ENCODE measurements at regions not wholly inside any gene's neighbourhood (a gene's known extent, or its start where the extent isn't known, plus 50 kb on each side); places are given as distances from the start of the nearest gene placed in this dataset.

DNA sequence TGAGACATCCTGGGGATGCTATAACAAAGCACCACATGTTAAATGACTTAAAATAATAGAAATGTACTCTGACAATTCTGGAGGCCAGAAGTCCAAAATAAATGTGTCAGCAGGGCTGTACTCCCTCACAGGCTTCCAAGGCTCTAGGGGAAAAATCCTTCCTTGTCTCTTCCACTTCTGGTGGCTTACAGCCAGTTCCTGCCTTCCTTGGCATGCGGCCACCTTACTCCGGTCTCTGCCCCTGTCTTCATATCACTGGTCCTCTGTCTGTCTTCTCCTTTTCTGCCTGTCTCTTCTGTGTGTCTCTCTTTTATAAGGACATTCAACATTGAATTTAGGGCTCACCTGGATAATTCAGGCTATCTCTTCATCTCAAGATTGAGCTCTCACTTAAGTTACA, 155.3 kb upstream of the SYNCRIP start:
- POLR2A ChIA-PET (ENCODE audit: unreplicated experiment) = no interaction called here
- H3K4me2 ChIP-seq (ENCODE audit: low read length) = 0 out of 2 replicates have a peak overlapping the region, but pooled peaks have one; percentile 4
- no peaks in the 10 kb centered on the region for H4K20me1 ChIP-seq (ENCODE audit: low read length)
- H3K4me1 ChIP-seq (ENCODE audit: insufficient read depth, low read length) = peaks cover 38% of the 10 kb centered on the region
- no peak overlapping the region for H3K9ac ChIP-seq (ENCODE audit: low read length)
- TF ChIP-seq, protein P1, sequence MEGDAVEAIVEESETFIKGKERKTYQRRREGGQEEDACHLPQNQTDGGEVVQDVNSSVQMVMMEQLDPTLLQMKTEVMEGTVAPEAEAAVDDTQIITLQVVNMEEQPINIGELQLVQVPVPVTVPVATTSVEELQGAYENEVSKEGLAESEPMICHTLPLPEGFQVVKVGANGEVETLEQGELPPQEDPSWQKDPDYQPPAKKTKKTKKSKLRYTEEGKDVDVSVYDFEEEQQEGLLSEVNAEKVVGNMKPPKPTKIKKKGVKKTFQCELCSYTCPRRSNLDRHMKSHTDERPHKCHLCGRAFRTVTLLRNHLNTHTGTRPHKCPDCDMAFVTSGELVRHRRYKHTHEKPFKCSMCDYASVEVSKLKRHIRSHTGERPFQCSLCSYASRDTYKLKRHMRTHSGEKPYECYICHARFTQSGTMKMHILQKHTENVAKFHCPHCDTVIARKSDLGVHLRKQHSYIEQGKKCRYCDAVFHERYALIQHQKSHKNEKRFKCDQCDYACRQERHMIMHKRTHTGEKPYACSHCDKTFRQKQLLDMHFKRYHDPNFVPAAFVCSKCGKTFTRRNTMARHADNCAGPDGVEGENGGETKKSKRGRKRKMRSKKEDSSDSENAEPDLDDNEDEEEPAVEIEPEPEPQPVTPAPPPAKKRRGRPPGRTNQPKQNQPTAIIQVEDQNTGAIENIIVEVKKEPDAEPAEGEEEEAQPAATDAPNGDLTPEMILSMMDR (conservative IDR thresholded peaks at IDR 0.05; ENCODE audit: low read depth, low read length) = no peak
- TF ChIP-seq EZH2phosphoT487 (IDR thresholded peaks at IDR 0.05; ENCODE audit: borderline replicate concordance, low read length) = no peak
- TF ChIP-seq EZH2 (IDR thresholded peaks at IDR 0.05; ENCODE audit: low read length, unreplicated experiment) = no peak
- H3K4me3 ChIP-seq (ENCODE audit: low read length) = no peak overlapping the region
- no peaks in the 10 kb centered on the region for H3F3A ChIP-seq (ENCODE audit: low read length, unreplicated experiment)
- H3K79me2 ChIP-seq (ENCODE audit: low read length) = no peaks in the 10 kb centered on the region
- CTCF ChIA-PET = no interaction called here
- H3K27me3 ChIP-seq (ENCODE audit: low read length) = no peaks in the 10 kb centered on the region
- no peaks in the 10 kb centered on the region for H3K36me3 ChIP-seq (ENCODE audit: low read depth, low read length)
- H3K27ac ChIP-seq (ENCODE audit: low read length) = no peak overlapping the region
- H3K9me2 ChIP-seq (replicated peaks; ENCODE audit: low read length) = no peaks in the 10 kb centered on the region
- intact Hi-C loops (cut with micrococcal nuclease) = no loop called here
- H2AFZ ChIP-seq (ENCODE audit: low read length) = no peak overlapping the region
- DNase-seq (peak; percentile 48), ATAC-seq (no peak)
- H3K9me3 ChIP-seq (ENCODE audit: low read length) = no peaks in the 10 kb centered on the region
- no TSS peak for BruUV-seq (replicated peaks)

DNA sequence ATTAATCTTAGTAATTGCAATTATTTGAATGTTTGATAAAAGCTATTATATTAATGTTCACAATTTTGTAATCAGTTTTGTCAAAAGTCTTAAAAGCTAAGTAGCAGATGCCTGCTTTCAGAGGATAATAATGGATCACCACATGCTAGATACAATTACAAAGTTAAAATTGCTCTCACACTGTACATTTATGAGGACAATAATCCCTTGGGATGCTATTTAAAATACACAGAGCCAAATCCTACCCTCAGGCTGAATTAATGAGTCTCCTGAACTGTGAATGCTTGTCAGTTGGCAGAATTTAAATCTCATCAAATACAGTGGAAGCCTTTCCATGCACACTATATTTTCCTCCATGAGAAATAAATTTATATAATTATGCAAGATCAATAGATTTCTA, 153.3 kb upstream of the SYNCRIP start:
- Histone ChIP-seq H2AFZ (ENCODE audit: low read length) (no peak overlapping the region), H3K27me3 (ENCODE audit: low read length) (no peaks in the 10 kb centered on the region), H3K4me1 (ENCODE audit: insufficient read depth, low read length) (peaks cover 29% of the 10 kb centered on the region), H3F3A (ENCODE audit: low read length, unreplicated experiment) (no peaks in the 10 kb centered on the region), H3K9me2 (replicated peaks; ENCODE audit: low read length) (no peaks in the 10 kb centered on the region), H3K27ac (ENCODE audit: low read length) (no peak overlapping the region), H3K4me3 (ENCODE audit: low read length) (no peak overlapping the region), H3K36me3 (ENCODE audit: low read depth, low read length) (no peaks in the 10 kb centered on the region), H3K4me2 (ENCODE audit: low read length) (no peak overlapping the region), H3K79me2 (ENCODE audit: low read length) (no peaks in the 10 kb centered on the region), H3K9ac (ENCODE audit: low read length) (no peak overlapping the region), H3K9me3 (ENCODE audit: low read length) (no peaks in the 10 kb centered on the region), H4K20me1 (ENCODE audit: low read length) (no peaks in the 10 kb centered on the region)
- BruUV-seq (replicated peaks) = no TSS peak
- TF ChIP-seq EZH2 (IDR thresholded peaks at IDR 0.05; ENCODE audit: low read length, unreplicated experiment) (no peak), EZH2phosphoT487 (IDR thresholded peaks at IDR 0.05; ENCODE audit: borderline replicate concordance, low read length) (no peak)
- TF ChIP-seq, protein P1 (conservative IDR thresholded peaks at IDR 0.05; ENCODE audit: low read depth, low read length) = no peak
- ATAC-seq = no peak
- ChIA-PET CTCF (no interaction called here), POLR2A (ENCODE audit: unreplicated experiment) (no interaction called here)
- no peak for DNase-seq
- intact Hi-C loops (cut with micrococcal nuclease) = no loop called here

DNA sequence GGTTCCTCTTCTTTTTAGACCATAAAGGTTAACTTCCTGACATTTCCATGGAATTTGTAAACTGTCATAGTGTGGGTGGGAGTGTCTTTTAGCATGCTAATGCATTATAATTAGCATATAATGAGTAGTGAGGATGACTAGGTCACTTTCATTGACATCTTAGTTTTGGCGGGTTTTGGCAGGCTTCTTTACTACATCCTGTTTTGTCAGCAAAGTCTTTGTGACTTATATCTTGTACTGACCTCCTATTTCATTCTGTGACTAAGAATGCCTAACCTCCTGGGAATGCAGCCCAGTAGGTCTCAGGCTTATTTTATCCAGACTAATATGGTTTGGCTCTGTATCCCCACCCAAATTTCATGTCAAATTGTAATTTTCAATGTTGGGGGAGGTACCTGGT, 149.6 kb upstream of the SYNCRIP start:
- Histone ChIP-seq H3K4me1 (ENCODE audit: insufficient read depth, low read length) (peaks cover 11% of the 10 kb centered on the region), H3K79me2 (ENCODE audit: low read length) (no peaks in the 10 kb centered on the region), H3K27ac (ENCODE audit: low read length) (peak overlapping the region; percentile 64), H3F3A (ENCODE audit: low read length, unreplicated experiment) (no peaks in the 10 kb centered on the region), H2AFZ (ENCODE audit: low read length) (no peak overlapping the region), H3K9me3 (ENCODE audit: low read length) (no peaks in the 10 kb centered on the region), H3K9me2 (replicated peaks; ENCODE audit: low read length) (no peaks in the 10 kb centered on the region), H3K36me3 (ENCODE audit: low read depth, low read length) (no peaks in the 10 kb centered on the region), H3K27me3 (ENCODE audit: low read length) (no peaks in the 10 kb centered on the region), H3K4me2 (ENCODE audit: low read length) (0 out of 2 replicates have a peak overlapping the region, but pooled peaks have one; percentile 24), H4K20me1 (ENCODE audit: low read length) (no peaks in the 10 kb centered on the region), H3K9ac (ENCODE audit: low read length) (no peak overlapping the region), H3K4me3 (ENCODE audit: low read length) (no peak overlapping the region)
- ATAC-seq = peak; percentile 89
- TF ChIP-seq EZH2 (IDR thresholded peaks at IDR 0.05; ENCODE audit: low read length, unreplicated experiment) = no peak
- TF ChIP-seq EZH2phosphoT487 (IDR thresholded peaks at IDR 0.05; ENCODE audit: borderline replicate concordance, low read length) = no peak
- TF ChIP-seq, protein P1 (conservative IDR thresholded peaks at IDR 0.05; ENCODE audit: low read depth, low read length) = no peak
- no TSS peak for BruUV-seq (replicated peaks)
- DNase-seq = peak; percentile 84
- ChIA-PET POLR2A (ENCODE audit: unreplicated experiment) (no interaction called here), CTCF (no interaction called here)
- intact Hi-C loops (cut with micrococcal nuclease) = loop anchor here (2.0 kb wide), 1 partner anchor 73 kb away; no protein-coding TSS in a partner anchor

Measured in PC-3 (cell line).